Heart left ventricle (tissue), 16 donors: ENCODE measurements at regions not wholly inside any gene's neighbourhood (a gene's known extent, or its start where the extent isn't known, plus 50 kb on each side); places are given as distances from the start of the nearest gene placed in this dataset.

Experiments
- ATAC-seq, 4 donors: fragments of 200-7000 bp; cut with Tn5 transposase; one replicate each; pipeline ENCODE4 v1.9.1; 2020 to 2022; ENCODE audit warnings: moderate library complexity in 4 of 4, mild to moderate bottlenecking in 3 of 4, moderate number of reproducible peaks in 1 of 4
- DNase-seq, 5 donors: peaks; one replicate each; pipeline ENCODE4 v3.0.0-alpha.2; 2020
- H3K27ac ChIP-seq, 12 donors: fragments of 200-600 bp; sonication (generic) in 4 of 12; one replicate each; pipeline versions ENCODE4 v1.5.0 to v1.8.0; 2016 to 2022; ENCODE audit warnings: mild to moderate bottlenecking in 2 of 12
- H3K27me3 ChIP-seq, 9 donors: fragments of 200-600 bp; sonication (generic) in 2 of 9; one replicate each; pipeline versions ENCODE4 v1.5.1 to v1.8.0; 2016 to 2022; ENCODE audit warnings: mild to moderate bottlenecking in 3 of 9
- H3K36me3 ChIP-seq, 9 donors: fragments of 200-600 bp; sonication (generic) in 2 of 9; one replicate each; pipeline versions ENCODE4 v1.5.0 to v1.8.0; 2018 to 2022; ENCODE audit warnings: mild to moderate bottlenecking in 2 of 9
- H3K4me1 ChIP-seq, 12 donors: fragments of 200-600 bp; sonication (generic) in 4 of 12; one replicate each; pipeline versions ENCODE4 v1.5.0 to v1.8.0; 2016 to 2022; ENCODE audit warnings: mild to moderate bottlenecking in 3 of 12
- H3K4me3 ChIP-seq, 12 donors: fragments of 200-600 bp; sonication (generic) in 4 of 12; one replicate each; pipeline versions ENCODE4 v1.5.0 to v1.8.0; 2017 to 2022; ENCODE audit warnings: mild to moderate bottlenecking in 9 of 12, moderate library complexity in 4 of 12
- H3K9me3 ChIP-seq, 12 donors: fragments of 200-600 bp; sonication (generic) in 4 of 12; one replicate each; pipeline versions ENCODE4 v1.5.0 to v1.8.0; 2016 to 2022; ENCODE audit warnings: mild to moderate bottlenecking in 1 of 12
- POLR2A ChIP-seq, 2 donors: fragments of 450-650 bp; IDR thresholded peaks; one replicate each; pipeline ENCODE4 v1.6.1; 2017; ENCODE audit warnings: antibody characterized with exemption in 2 of 2, mild to moderate bottlenecking in 2 of 2, moderate library complexity in 2 of 2
- WGBS, 4 donors: extraction: QIAGEN DNeasy Blood & Tissue Kit in 2 of 4; methylation state at CpG; one replicate each; pipeline versions ENCODE4 v1.1.5 to v1.1.7; 2013 to 2018; 5-methylcytosine and 5-hydroxymethylcytosine counted together
- intact Hi-C, 10 donors: fragments of 100-400 bp; cut with DNase I; formaldehyde crosslinking; loops; one replicate each; pipeline versions ENCODE4 v1.11.1 to v1.14.2; 2022
- TF ChIP-seq, protein P1 (sequence below), 12 donors: fragments of 200-600 bp; sonication (generic) in 4 of 12; IDR thresholded peaks; one replicate each; pipeline versions ENCODE4 v1.5.0 to v1.8.0; 2018 to 2022; ENCODE audit warnings: antibody characterized with exemption in 12 of 12, mild to moderate bottlenecking in 5 of 12
- donor health status: ischemic (EF 13 %, LVEDD 7.1; RV severe dilation, severe dysfunction).
- donor health status: healthy with polysubstance abuse.
- donor health status: DM: no; HTN: yes; CAD: no.
- donor health status: DM: no; HTN: no; CAD: no.
- donor health status: ischemic (EF 25% LVEDD 6.9; RV normal size, moderate dysfunction).
- donor health status: ischemic (EF 25% LVEDD 5.7; RV mildly dilated, moderate dysfunction).
- donor health status: healthy.
- donor health status: DM: yes; HTN: yes; CAD: no.
- donor health status: ischemic (EF 35%, LVEDD 5.7; RV mildly dilated, moderate dysfunction).
- donor health status: nonischemic (EF 11% LVEDD 7.7; RV severe dilation, severe dysfunction).
- donor health status: DM: yes; HTN: yes; CAD: no.
- donor health status: PGD.
- donor health status: ischemic (EF 29% LVEDD 5.4; RV normal size, mild dysfunction).
- donor health status: nonischemic (EF 23%, LVEDD 6.1; RV moderate dilation, normal function).

DNA sequence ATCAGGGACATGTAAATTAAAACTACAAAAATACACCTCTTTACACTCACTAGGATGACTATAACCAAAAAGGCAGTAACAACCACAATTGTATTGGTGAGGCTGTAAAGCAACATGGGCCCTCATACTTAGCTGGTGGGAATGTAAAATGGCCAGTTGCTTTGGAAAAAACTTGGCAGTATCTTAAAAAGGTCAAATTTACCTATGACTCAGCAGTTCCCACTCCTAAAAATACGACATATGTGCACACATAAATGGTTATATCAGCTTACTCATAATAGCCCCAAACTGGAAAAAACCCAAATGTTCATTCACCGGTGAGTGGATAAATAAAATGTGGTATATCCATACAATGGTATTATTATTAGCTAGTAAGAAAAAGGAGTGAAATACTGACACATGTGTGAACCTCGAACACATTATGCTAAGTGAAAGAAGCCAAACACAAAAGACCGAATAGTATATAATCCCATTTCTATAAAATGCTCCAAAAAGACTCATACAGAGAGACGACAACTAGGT lies 391.4 kb downstream of the NPIPA8 start:
- 81 to 86% (median 86%) methylated on average over 5 of the region's 5 CpGs for WGBS, 4 donors

DNA sequence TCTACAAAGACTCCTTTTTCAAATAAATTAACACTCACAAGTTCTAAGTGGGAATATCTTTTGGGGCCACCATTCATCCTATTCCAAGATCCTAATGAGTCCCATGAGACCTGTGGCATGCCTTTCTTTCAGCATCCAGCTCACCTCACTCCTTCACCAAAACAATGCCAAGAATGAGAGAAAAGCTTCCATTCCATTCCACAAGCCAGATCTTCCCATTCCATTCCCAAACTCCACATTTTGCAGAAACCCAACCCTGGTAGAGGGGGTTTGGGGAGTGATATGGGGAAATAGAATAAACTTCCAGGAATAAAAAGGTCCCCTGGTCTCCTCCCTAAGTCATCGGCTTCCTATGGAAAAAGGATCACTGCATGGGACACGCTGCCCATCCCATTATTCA lies 392.2 kb downstream of the NPIPA8 start:
- Histone ChIP-seq H3K4me1 (no peaks in the 10 kb centered on the region), H3K4me3 (no peak overlapping the region), H3K36me3 (no peaks in the 10 kb centered on the region), H3K27ac (no peak overlapping the region), H3K9me3 (no peaks in the 10 kb centered on the region), H3K27me3 (peaks cover 0 to 15% (median 0%) of the 10 kb centered on the region in 9 donors)
- TF ChIP-seq, protein P1, sequence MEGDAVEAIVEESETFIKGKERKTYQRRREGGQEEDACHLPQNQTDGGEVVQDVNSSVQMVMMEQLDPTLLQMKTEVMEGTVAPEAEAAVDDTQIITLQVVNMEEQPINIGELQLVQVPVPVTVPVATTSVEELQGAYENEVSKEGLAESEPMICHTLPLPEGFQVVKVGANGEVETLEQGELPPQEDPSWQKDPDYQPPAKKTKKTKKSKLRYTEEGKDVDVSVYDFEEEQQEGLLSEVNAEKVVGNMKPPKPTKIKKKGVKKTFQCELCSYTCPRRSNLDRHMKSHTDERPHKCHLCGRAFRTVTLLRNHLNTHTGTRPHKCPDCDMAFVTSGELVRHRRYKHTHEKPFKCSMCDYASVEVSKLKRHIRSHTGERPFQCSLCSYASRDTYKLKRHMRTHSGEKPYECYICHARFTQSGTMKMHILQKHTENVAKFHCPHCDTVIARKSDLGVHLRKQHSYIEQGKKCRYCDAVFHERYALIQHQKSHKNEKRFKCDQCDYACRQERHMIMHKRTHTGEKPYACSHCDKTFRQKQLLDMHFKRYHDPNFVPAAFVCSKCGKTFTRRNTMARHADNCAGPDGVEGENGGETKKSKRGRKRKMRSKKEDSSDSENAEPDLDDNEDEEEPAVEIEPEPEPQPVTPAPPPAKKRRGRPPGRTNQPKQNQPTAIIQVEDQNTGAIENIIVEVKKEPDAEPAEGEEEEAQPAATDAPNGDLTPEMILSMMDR (IDR thresholded peaks at IDR 0.05) = no peak
- no peak for TF ChIP-seq POLR2A (IDR thresholded peaks at IDR 0.05)
- DNase-seq = no peak
- ATAC-seq = no peak
- WGBS, 4 donors = 78 to 87% (median 80%) methylated on average over 2 of the region's 2 CpGs
- intact Hi-C loops = no loop called here

More for the DNA sequence above, 391.4 kb downstream of the NPIPA8 start:
- DNase-seq = no peak
- no peak overlapping the region for H3K4me3 ChIP-seq
- no peaks in the 10 kb centered on the region for H3K4me1 ChIP-seq
- ATAC-seq = no peak
- peaks cover 0 to 15% (median 0%) of the 10 kb centered on the region in 9 donors for H3K27me3 ChIP-seq
- intact Hi-C loops = no loop called here
- no peak overlapping the region for H3K27ac ChIP-seq
- no peaks in the 10 kb centered on the region for H3K36me3 ChIP-seq
- H3K9me3 ChIP-seq = no peaks in the 10 kb centered on the region
- TF ChIP-seq, protein P1 (IDR thresholded peaks at IDR 0.05) = no peak
- TF ChIP-seq POLR2A (IDR thresholded peaks at IDR 0.05) = no peak

DNA sequence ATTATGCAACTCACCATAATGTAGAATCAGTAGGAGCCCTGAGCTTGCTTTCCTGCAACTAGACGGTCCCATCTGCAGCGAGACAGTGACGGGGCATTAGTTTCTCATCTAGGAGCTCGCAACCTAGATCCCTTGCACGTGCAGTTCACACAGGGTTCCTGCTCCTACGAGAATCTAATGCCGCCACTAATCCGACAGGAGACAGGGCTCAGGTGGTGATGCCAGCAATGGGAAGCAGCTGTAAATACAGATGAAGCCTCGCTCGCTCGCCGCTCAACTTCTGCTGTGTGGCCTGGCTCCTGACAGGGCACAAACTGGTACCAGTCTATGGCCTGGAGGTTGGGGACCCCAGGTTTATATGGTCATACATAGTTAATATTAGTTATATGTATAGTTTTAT lies 394.5 kb downstream of the NPIPA8 start:
- H3K36me3 ChIP-seq = no peaks in the 10 kb centered on the region
- no peak overlapping the region for H3K4me3 ChIP-seq
- H3K4me1 ChIP-seq = no peaks in the 10 kb centered on the region
- intact Hi-C loops = no loop called here
- H3K27me3 ChIP-seq = peaks cover 0 to 11% (median 0%) of the 10 kb centered on the region in 9 donors
- ATAC-seq (no peak), DNase-seq (no peak)
- H3K9me3 ChIP-seq = no peaks in the 10 kb centered on the region
- H3K27ac ChIP-seq = no peak overlapping the region
- 90 to 93% (median 91%) methylated on average over 12 of the region's 12 CpGs for WGBS, 4 donors
- TF ChIP-seq, protein P1 (IDR thresholded peaks at IDR 0.05) = no peak
- no peak for TF ChIP-seq POLR2A (IDR thresholded peaks at IDR 0.05)

DNA sequence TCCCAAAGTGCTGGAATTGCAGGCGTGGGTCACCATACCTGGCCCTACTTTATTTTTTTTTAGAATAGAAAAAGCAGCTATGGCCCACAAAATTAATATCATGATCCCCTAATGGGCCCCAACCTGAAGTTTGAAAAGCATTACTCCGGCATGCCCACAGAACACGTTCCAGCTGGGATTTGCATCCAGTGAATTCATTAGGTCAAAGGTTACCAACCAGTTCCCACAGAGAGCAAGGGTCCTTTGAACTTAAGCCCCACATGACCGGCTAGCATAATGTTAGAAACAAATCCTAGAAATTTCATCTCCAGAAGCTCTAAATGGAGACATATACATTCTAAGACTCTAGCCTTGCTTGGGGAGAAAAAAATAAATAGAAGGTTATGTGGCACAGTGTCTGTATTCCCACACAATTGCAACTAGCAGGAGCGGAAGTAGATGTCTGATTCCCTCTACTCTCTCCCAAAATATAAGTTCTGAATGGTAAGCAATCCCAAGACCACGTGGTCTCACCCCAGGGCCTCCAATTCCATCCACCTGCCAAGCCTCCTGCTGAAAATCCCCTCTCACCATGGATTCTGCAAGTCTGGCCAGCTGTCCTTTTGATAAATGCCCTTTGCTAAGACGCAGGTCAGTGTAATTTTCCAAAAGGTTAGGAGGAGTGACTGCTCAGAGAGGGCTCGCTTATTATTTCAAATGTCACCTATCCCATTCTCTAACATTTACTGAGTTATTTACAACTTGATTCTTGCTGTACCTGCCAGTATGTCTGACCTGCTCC lies 395.8 kb downstream of the NPIPA8 start:
- H3K9me3 ChIP-seq = no peaks in the 10 kb centered on the region
- 66 to 70% (median 68%) methylated on average over 8 of the region's 8 CpGs for WGBS, 4 donors
- H3K36me3 ChIP-seq = no peaks in the 10 kb centered on the region
- intact Hi-C loops = no loop called here
- DNase-seq = no peak
- no peak overlapping the region for H3K4me3 ChIP-seq
- TF ChIP-seq POLR2A (IDR thresholded peaks at IDR 0.05) = no peak
- TF ChIP-seq, protein P1 (IDR thresholded peaks at IDR 0.05) = no peak
- no peak for ATAC-seq
- no peaks in the 10 kb centered on the region for H3K4me1 ChIP-seq
- no peak overlapping the region for H3K27ac ChIP-seq
- H3K27me3 ChIP-seq = no peaks in the 10 kb centered on the region
